IPS DF 19.7 (cell line): ENCODE measurements at regions not wholly inside any gene's neighbourhood (a gene's known extent, or its start where the extent isn't known, plus 50 kb on each side); places are given as distances from the start of the nearest gene placed in this dataset.

Experiments
- DNase-seq: peaks from one replicate; pipeline ENCODE4 v3.0.0-alpha.2; 2013; ENCODE audit warnings: low read depth, low spot score

GRCh38 chr4:71930459-71930858 lies 101.3 kb upstream of the NPFFR2 start:
- DNase-seq: no peak

- DNase-seq: no peak
Measured at GRCh38 chr4:71932941-71933340, 98.9 kb upstream of the NPFFR2 start.

GRCh38 chr4:71938776-71939175 lies 93.0 kb upstream of the NPFFR2 start:
- DNase-seq: no peak

GRCh38 chr4:71941001-71941400 lies 90.8 kb upstream of the NPFFR2 start:
- DNase-seq: no peak

- DNase-seq: no peak
Measured at GRCh38 chr4:71944956-71945355, 86.8 kb upstream of the NPFFR2 start.

GRCh38 chr4:71945791-71946190 lies 86.0 kb upstream of the NPFFR2 start:
- DNase-seq: no peak

- DNase-seq: no peak
Measured at GRCh38 chr4:71958978-71959377, 72.8 kb upstream of the NPFFR2 start.

GRCh38 chr4:71962622-71963264 lies 69.1 kb upstream of the NPFFR2 start:
- DNase-seq: no peak

- no peak for DNase-seq
Measured at GRCh38 chr4:71974681-71975080, 57.1 kb upstream of the NPFFR2 start.

- no peak for DNase-seq
Measured at GRCh38 chr4:71976523-71976922, 55.3 kb upstream of the NPFFR2 start.

GRCh38 chr4:71978210-71978835 lies 53.5 kb upstream of the NPFFR2 start:
- DNase-seq: no peak

GRCh38 chr4:71980976-71981375 lies 50.8 kb upstream of the NPFFR2 start:
- DNase-seq: no peak
